Colonic mucosa (tissue), 4 donors: ENCODE measurements at regions not wholly inside any gene's neighbourhood (a gene's known extent, or its start where the extent isn't known, plus 50 kb on each side); places are given as distances from the start of the nearest gene placed in this dataset.

Experiments used
- DNase-seq: peaks from one replicate; pipeline ENCODE4 v3.0.0-alpha.2; 2020
- H3K27ac ChIP-seq: fragments of 200-600 bp; one replicate; pipeline ENCODE4 v1.8.0; 2021
- H3K27me3 ChIP-seq: fragments of 200-600 bp; one replicate; pipeline ENCODE4 v1.8.0; 2021
- H3K36me3 ChIP-seq: fragments of 200-600 bp; one replicate; pipeline ENCODE4 v1.8.0; 2021
- H3K4me1 ChIP-seq: fragments of 200-600 bp; one replicate; pipeline ENCODE4 v1.8.0; 2021; ENCODE audit warnings: mild to moderate bottlenecking
- H3K4me3 ChIP-seq: fragments of 200-600 bp; one replicate; pipeline ENCODE4 v1.8.0; 2021
- H3K9ac ChIP-seq, 2 donors: one replicate each; pipeline ENCODE4 v1.7.0; 2013; ENCODE audit warnings: control low read depth in 2 of 2, low read depth in 2 of 2, low read length in 2 of 2
- H3K9me3 ChIP-seq: fragments of 200-600 bp; one replicate; pipeline ENCODE4 v1.8.0; 2021
- CTCF ChIP-seq: fragments of 200-600 bp; IDR thresholded peaks from one replicate; pipeline ENCODE4 v1.8.0; 2022; ENCODE audit warnings: antibody characterized with exemption, mild to moderate bottlenecking
- intact Hi-C: fragments of 100-400 bp; cut with DNase I; formaldehyde crosslinking; loops from one replicate; pipeline ENCODE4 v1.14.1; 2022
- donor health status: healthy.
- donor health status: DM: no; HTN: no; CAD: no.
- donor health status: DM: no; HTN: no; CAD: no.

- Histone ChIP-seq H3K4me3 (no peak overlapping the region), H3K9me3 (no peaks in the 10 kb centered on the region), H3K36me3 (no peaks in the 10 kb centered on the region), H3K27ac (no peak overlapping the region), H3K9ac (no peak overlapping the region), H3K27me3 (no peaks in the 10 kb centered on the region), H3K4me1 (no peaks in the 10 kb centered on the region)
- intact Hi-C loops: no loop called here
- TF ChIP-seq CTCF: no peak
- no peak for DNase-seq
Measured at GRCh38 chr5:156170351-156170961, 156.5 kb upstream of the SGCD start.

GRCh38 chr5:156174225-156174624 is 152.7 kb upstream of the SGCD start:
- DNase-seq: no peak
- H3K36me3 ChIP-seq: no peaks in the 10 kb centered on the region
- H3K4me1 ChIP-seq: no peaks in the 10 kb centered on the region
- no peak overlapping the region for H3K9ac ChIP-seq
- no peaks in the 10 kb centered on the region for H3K9me3 ChIP-seq
- H3K4me3 ChIP-seq: no peak overlapping the region
- TF ChIP-seq CTCF: no peak
- no peaks in the 10 kb centered on the region for H3K27me3 ChIP-seq
- intact Hi-C loops: no loop called here
- H3K27ac ChIP-seq: no peak overlapping the region

- Histone ChIP-seq H3K27me3 (no peaks in the 10 kb centered on the region), H3K27ac (no peak overlapping the region), H3K36me3 (no peaks in the 10 kb centered on the region), H3K4me3 (no peak overlapping the region), H3K9me3 (no peaks in the 10 kb centered on the region), H3K4me1 (no peaks in the 10 kb centered on the region), H3K9ac (no peak overlapping the region)
- no peak for DNase-seq
- TF ChIP-seq CTCF: no peak
- intact Hi-C loops: no loop called here
Measured at GRCh38 chr5:156178117-156178516, 148.8 kb upstream of the SGCD start.

- no peak for TF ChIP-seq CTCF
- intact Hi-C loops: no loop called here
Measured at GRCh38 chr5:156181656-156182055, 145.3 kb upstream of the SGCD start.

GRCh38 chr5:156182174-156182967 is 144.6 kb upstream of the SGCD start:
- Histone ChIP-seq H3K36me3 (no peaks in the 10 kb centered on the region), H3K27me3 (no peaks in the 10 kb centered on the region), H3K4me1 (no peaks in the 10 kb centered on the region), H3K9me3 (no peaks in the 10 kb centered on the region), H3K4me3 (no peak overlapping the region), H3K9ac (no peak overlapping the region), H3K27ac (no peak overlapping the region)
- DNase-seq: no peak
- TF ChIP-seq CTCF: no peak
- intact Hi-C loops: no loop called here

More at GRCh38 chr5:156181656-156182055, 145.3 kb upstream of the SGCD start:
- Histone ChIP-seq H3K27ac (no peak overlapping the region), H3K36me3 (no peaks in the 10 kb centered on the region), H3K9ac (no peak overlapping the region), H3K4me1 (no peaks in the 10 kb centered on the region), H3K9me3 (no peaks in the 10 kb centered on the region), H3K4me3 (no peak overlapping the region), H3K27me3 (no peaks in the 10 kb centered on the region)
- no peak for DNase-seq
